ENCODE measurements at regions not wholly inside any gene's neighbourhood (a gene's known extent, or its start where the extent isn't known, plus 50 kb on each side); places are given as distances from the start of the nearest gene placed in this dataset.

- intact Hi-C loops (cut with DNase I; ENCODE audit: low total_unique reads) = no loop called here
- Histone ChIP-seq H3K27ac (peak overlapping the region in 1 of 2 donors; percentile 53), H3K4me1 (peaks cover 0 to 20% (median 8%) of the 10 kb centered on the region in 4 donors), H3K36me3 (no peaks in the 10 kb centered on the region), H3K27me3 (no peaks in the 10 kb centered on the region), H3K9me3 (no peaks in the 10 kb centered on the region), H3K4me3 (no peak overlapping the region)
- no peak for DNase-seq
- TF ChIP-seq, protein P1, sequence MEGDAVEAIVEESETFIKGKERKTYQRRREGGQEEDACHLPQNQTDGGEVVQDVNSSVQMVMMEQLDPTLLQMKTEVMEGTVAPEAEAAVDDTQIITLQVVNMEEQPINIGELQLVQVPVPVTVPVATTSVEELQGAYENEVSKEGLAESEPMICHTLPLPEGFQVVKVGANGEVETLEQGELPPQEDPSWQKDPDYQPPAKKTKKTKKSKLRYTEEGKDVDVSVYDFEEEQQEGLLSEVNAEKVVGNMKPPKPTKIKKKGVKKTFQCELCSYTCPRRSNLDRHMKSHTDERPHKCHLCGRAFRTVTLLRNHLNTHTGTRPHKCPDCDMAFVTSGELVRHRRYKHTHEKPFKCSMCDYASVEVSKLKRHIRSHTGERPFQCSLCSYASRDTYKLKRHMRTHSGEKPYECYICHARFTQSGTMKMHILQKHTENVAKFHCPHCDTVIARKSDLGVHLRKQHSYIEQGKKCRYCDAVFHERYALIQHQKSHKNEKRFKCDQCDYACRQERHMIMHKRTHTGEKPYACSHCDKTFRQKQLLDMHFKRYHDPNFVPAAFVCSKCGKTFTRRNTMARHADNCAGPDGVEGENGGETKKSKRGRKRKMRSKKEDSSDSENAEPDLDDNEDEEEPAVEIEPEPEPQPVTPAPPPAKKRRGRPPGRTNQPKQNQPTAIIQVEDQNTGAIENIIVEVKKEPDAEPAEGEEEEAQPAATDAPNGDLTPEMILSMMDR (IDR thresholded peaks at IDR 0.05) = no peak
These were observed 67.8 kb downstream of the EMX2 start for GRCh38 chr10:117610321-117610720.

DNA sequence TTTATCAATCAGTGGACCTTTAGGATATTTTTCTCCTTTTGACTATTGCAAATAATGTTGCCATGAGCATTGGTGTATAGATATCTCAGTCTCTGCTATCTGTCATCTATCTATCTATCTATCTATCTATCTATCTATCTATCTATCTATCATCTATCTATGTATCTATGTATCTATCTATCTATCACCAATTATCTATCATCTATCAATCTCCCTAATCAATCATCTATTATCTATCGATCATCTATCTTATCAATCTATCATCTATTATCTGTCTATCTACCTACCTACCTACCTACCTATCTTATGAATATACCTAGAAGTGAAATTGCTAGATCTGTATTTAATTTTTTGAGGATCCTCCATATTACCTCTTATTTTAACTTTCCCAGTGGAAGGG is 69.6 kb downstream of the EMX2 start:
- H3K36me3 ChIP-seq = no peaks in the 10 kb centered on the region
- TF ChIP-seq, protein P1 (IDR thresholded peaks at IDR 0.05) = no peak
- H3K9me3 ChIP-seq = no peaks in the 10 kb centered on the region
- peaks cover 0 to 20% (median 8%) of the 10 kb centered on the region in 4 donors for H3K4me1 ChIP-seq
- H3K27ac ChIP-seq = no peak overlapping the region
- no peak for DNase-seq
- no peak overlapping the region for H3K4me3 ChIP-seq
- H3K27me3 ChIP-seq = no peaks in the 10 kb centered on the region
- intact Hi-C loops (cut with DNase I; ENCODE audit: low total_unique reads) = no loop called here

GRCh38 chr10:117615649-117616048 is 73.1 kb downstream of the EMX2 start:
- H3K4me3 ChIP-seq = no peak overlapping the region
- no peaks in the 10 kb centered on the region for H3K9me3 ChIP-seq
- TF ChIP-seq, protein P1 (IDR thresholded peaks at IDR 0.05) = no peak
- no peak for DNase-seq
- H3K27ac ChIP-seq = no peak overlapping the region
- H3K4me1 ChIP-seq = no peaks in the 10 kb centered on the region
- H3K27me3 ChIP-seq = no peaks in the 10 kb centered on the region
- H3K36me3 ChIP-seq = no peaks in the 10 kb centered on the region
- intact Hi-C loops (cut with DNase I; ENCODE audit: low total_unique reads) = no loop called here

DNA sequence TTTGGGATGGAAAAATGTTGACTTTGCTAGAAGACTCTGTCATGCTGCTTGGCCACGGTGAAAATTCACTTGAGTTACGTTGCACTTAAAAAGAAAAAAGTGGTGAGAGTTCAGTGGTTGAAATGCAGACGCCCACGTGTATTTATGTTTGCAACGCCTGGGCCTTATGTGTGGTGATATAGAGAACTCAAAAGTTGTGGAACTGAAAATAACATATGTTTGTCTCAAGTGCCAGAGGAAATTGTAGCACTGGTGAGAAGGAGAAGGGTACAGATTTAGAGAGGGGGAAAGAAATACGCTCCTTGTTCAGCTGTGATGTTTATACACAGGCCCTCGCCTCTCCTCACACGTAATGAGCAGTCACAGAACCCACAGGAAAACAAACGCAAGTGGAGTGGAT is 73.6 kb downstream of the EMX2 start:
- no peak for DNase-seq
- intact Hi-C loops (cut with DNase I; ENCODE audit: low total_unique reads) = no loop called here
- H3K27ac ChIP-seq = no peak overlapping the region
- no peak overlapping the region for H3K4me3 ChIP-seq
- no peaks in the 10 kb centered on the region for H3K9me3 ChIP-seq
- H3K27me3 ChIP-seq = no peaks in the 10 kb centered on the region
- H3K4me1 ChIP-seq = no peaks in the 10 kb centered on the region
- no peaks in the 10 kb centered on the region for H3K36me3 ChIP-seq
- TF ChIP-seq, protein P1 (IDR thresholded peaks at IDR 0.05) = no peak

DNA sequence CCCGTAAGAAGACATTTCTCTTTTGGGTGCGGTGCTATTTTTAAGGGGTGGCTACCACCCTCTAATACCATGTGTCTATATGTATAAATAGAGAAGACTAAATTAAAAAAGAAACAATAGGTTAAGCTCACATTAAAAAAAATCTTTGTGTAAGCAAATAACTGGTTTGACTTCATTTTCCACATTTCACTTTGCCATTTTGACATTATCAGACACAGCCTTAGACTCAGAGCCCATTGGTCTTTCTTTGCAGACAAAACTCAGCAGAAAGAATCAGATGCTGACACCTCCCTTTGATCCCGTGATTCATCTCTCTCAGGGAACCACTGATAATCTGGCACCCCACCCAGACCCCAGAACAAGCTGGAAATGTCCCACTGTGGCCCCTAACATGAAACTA is 74.5 kb downstream of the EMX2 start:
- intact Hi-C loops (cut with DNase I; ENCODE audit: low total_unique reads) = no loop called here
- Histone ChIP-seq H3K36me3 (no peaks in the 10 kb centered on the region), H3K4me1 (no peaks in the 10 kb centered on the region), H3K27ac (no peak overlapping the region), H3K9me3 (no peaks in the 10 kb centered on the region), H3K4me3 (no peak overlapping the region), H3K27me3 (no peaks in the 10 kb centered on the region)
- no peak for DNase-seq
- TF ChIP-seq, protein P1 (IDR thresholded peaks at IDR 0.05) = no peak

GRCh38 chr10:117617659-117618058 is 75.1 kb downstream of the EMX2 start:
- Histone ChIP-seq H3K36me3 (no peaks in the 10 kb centered on the region), H3K27me3 (no peaks in the 10 kb centered on the region), H3K4me3 (no peak overlapping the region), H3K9me3 (no peaks in the 10 kb centered on the region), H3K4me1 (no peaks in the 10 kb centered on the region), H3K27ac (no peak overlapping the region)
- DNase-seq = no peak
- intact Hi-C loops (cut with DNase I; ENCODE audit: low total_unique reads) = no loop called here
- TF ChIP-seq, protein P1 (IDR thresholded peaks at IDR 0.05) = no peak
